Esophagus squamous epithelium (tissue), 5 donors: ENCODE measurements at regions not wholly inside any gene's neighbourhood (a gene's known extent, or its start where the extent isn't known, plus 50 kb on each side); places are given as distances from the start of the nearest gene placed in this dataset.

Experiments used
- DNase-seq: peaks from one replicate; lab custom pipeline; 2025; lab: John Stamatoyannopoulos, UW
- H3K27ac ChIP-seq, 4 donors: fragments of 200-600 bp; sonication (generic); one replicate each; pipeline ENCODE4 v1.5.1; 2016 to 2019; ENCODE audit warnings: mild to moderate bottlenecking in 1 of 4
- H3K27me3 ChIP-seq, 4 donors: fragments of 200-600 bp; sonication (generic); 1 replicate in 3 of 4; 2 replicates in 1 of 4; pipeline versions ENCODE4 v1.5.1 to v1.6.0; 2017 to 2021; ENCODE audit warnings: antibody characterized with exemption in 1 of 4
- H3K36me3 ChIP-seq, 3 donors: fragments of 200-600 bp; sonication (generic); one replicate each; pipeline ENCODE4 v1.5.1; 2016 to 2019
- H3K4me1 ChIP-seq, 3 donors: fragments of 200-600 bp; sonication (generic); one replicate each; pipeline ENCODE4 v1.5.1; 2017 to 2019
- H3K4me3 ChIP-seq, 4 donors: fragments of 200-600 bp; sonication (generic); 1 replicate in 3 of 4; 2 replicates in 1 of 4; pipeline ENCODE4 v1.5.1; 2016 to 2019; ENCODE audit warnings: mild to moderate bottlenecking in 2 of 4, moderate library complexity in 1 of 4
- H3K9me3 ChIP-seq, 3 donors: fragments of 200-600 bp; sonication (generic); one replicate each; pipeline ENCODE4 v1.5.1; 2016 to 2019
- POLR2A ChIP-seq, 4 donors: fragments of 450-650 bp; IDR thresholded peaks; one replicate each; pipeline ENCODE4 v1.6.1; 2017; ENCODE audit warnings: antibody characterized with exemption in 4 of 4, mild to moderate bottlenecking in 4 of 4, moderate library complexity in 3 of 4
- WGBS, 2 donors: methylation state at CpG; one replicate each; pipeline ENCODE4 v1.1.5; 2018; 5-methylcytosine and 5-hydroxymethylcytosine counted together
- intact Hi-C: fragments of 100-400 bp; cut with DNase I; formaldehyde crosslinking; loops from one replicate; pipeline ENCODE4 v1.15.0; 2022
- TF ChIP-seq, protein P1 (sequence below), 6 experiments: fragments of 450-650 bp in 4 of 6; fragments of 200-600 bp in 2 of 6; sonication (generic) in 2 of 6; IDR thresholded peaks; one replicate each; pipeline ENCODE4 v1.5.1; 2016 to 2019; ENCODE audit warnings: antibody characterized with exemption in 6 of 6, mild to moderate bottlenecking in 4 of 6, moderate library complexity in 4 of 6
- donor health status: DM: yes; HTN: yes; CAD: no.

DNA sequence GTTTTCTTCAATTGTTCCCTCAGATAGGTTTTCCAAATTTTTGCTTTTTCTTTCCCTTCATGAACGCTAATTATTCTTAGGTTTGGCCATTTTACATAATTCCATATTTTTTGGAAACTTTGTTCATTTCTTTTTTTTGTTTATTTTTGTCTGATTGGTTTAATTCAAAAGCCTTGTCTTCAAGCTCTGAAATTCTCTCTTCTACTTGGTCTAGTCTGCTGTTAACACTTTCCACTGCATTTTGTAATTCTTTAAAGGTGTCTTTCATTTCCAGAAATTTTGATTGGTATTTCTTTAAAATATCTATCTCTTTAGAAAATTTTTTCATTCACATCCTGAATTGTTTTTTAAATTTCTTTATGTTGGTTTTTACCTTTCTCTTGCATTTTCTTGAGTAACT lies 63.9 kb upstream of the VLDLR start:
- no peaks in the 10 kb centered on the region for H3K27me3 ChIP-seq
- no peak overlapping the region for H3K4me3 ChIP-seq
- H3K36me3 ChIP-seq, result no peaks in the 10 kb centered on the region
- no peaks in the 10 kb centered on the region for H3K9me3 ChIP-seq
- H3K27ac ChIP-seq, result no peak overlapping the region
- DNase-seq, result no peak
- 88 to 89% methylated on average over 1 of the region's 1 CpG for WGBS, 2 donors
- TF ChIP-seq, protein P1, sequence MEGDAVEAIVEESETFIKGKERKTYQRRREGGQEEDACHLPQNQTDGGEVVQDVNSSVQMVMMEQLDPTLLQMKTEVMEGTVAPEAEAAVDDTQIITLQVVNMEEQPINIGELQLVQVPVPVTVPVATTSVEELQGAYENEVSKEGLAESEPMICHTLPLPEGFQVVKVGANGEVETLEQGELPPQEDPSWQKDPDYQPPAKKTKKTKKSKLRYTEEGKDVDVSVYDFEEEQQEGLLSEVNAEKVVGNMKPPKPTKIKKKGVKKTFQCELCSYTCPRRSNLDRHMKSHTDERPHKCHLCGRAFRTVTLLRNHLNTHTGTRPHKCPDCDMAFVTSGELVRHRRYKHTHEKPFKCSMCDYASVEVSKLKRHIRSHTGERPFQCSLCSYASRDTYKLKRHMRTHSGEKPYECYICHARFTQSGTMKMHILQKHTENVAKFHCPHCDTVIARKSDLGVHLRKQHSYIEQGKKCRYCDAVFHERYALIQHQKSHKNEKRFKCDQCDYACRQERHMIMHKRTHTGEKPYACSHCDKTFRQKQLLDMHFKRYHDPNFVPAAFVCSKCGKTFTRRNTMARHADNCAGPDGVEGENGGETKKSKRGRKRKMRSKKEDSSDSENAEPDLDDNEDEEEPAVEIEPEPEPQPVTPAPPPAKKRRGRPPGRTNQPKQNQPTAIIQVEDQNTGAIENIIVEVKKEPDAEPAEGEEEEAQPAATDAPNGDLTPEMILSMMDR (IDR thresholded peaks at IDR 0.05), result no peak
- no peak for TF ChIP-seq POLR2A (IDR thresholded peaks at IDR 0.05)
- peaks cover 0 to 17% (median 6%) of the 10 kb centered on the region in 3 donors for H3K4me1 ChIP-seq
- intact Hi-C loops, result no loop called here

DNA sequence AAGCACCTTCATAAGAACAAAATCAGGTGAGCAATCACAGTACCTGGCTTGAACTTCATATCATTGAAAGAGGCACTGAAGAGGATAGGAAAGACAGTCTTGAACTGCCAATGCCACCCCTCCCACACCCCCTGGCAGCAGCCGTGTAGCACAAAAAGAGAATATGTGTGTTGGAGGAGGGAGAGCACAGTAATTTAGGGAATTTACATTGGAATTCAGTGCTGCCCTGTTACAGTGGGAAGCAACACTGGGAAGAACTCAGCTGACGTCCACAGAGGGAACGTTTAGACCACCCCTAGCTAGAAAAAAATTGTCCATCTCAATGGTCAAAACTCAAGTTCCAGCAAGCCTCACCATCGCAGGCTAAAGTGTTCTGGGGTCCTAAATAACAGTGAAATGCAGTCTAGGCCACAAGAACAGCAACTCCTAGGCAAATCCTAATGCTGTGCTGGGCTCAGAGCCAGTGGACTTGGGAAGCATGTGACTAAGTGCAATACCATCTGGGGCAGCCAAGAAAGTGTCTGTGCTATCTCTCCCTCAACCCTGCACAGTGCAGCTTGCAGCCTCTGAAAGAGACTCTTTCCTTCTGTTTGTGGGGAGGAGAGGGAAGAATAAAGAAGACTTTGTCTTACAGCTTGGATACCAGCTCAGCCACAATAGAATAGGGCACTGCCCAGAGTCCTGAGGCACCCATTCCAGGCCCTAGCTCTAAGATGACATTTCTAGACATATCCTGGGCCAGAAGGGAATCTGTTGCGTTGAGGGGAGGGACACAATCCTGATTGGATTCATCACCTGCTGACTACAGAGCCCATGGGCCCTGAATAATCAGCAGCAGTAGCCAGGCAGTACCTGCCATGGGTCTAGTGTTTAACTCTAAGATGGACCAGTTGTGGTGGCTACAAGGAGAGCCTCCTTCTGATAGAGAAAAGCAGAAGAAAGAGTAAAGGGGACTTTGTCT lies 62.1 kb upstream of the VLDLR start:
- H3K9me3 ChIP-seq, result no peaks in the 10 kb centered on the region
- WGBS, 2 donors, result 54 to 65% methylated on average over 3 to 4 of the region's 5 CpGs
- H3K27me3 ChIP-seq, result no peaks in the 10 kb centered on the region
- intact Hi-C loops, result no loop called here
- H3K27ac ChIP-seq, result peak overlapping the region in 2 of 4 donors; percentile 52 to 74
- H3K4me1 ChIP-seq, result peaks cover 0 to 17% (median 6%) of the 10 kb centered on the region in 3 donors
- no peak for DNase-seq
- no peak overlapping the region for H3K4me3 ChIP-seq
- H3K36me3 ChIP-seq, result no peaks in the 10 kb centered on the region
- TF ChIP-seq, protein P1 (IDR thresholded peaks at IDR 0.05), result no peak
- no peak for TF ChIP-seq POLR2A (IDR thresholded peaks at IDR 0.05)

DNA sequence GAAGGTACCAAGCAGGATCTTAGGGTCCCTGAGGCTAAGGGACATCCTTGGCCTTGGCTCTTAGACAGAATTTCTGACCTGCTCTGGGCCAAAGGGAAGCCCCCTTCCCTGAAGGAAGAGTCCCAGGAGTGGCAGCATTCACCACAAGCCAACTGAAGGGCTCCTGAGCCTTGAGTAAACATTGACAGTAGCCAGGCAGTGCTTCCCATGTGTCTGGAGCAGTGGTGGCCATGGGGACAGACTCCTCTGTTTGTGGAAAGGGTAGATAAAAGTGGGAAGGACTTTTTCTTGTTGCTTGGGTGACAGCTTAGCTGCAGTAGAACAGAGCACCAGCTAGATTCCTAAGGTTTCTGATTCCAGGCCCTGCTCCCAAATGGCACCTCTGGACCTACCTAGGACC lies 61.4 kb upstream of the VLDLR start:
- TF ChIP-seq, protein P1 (IDR thresholded peaks at IDR 0.05), result no peak
- no peak for TF ChIP-seq POLR2A (IDR thresholded peaks at IDR 0.05)
- peak overlapping the region in 2 of 4 donors; percentile 52 to 55 for H3K27ac ChIP-seq
- H3K36me3 ChIP-seq, result no peaks in the 10 kb centered on the region
- H3K4me3 ChIP-seq, result no peak overlapping the region
- no peak for DNase-seq
- H3K27me3 ChIP-seq, result no peaks in the 10 kb centered on the region
- intact Hi-C loops, result no loop called here
- H3K4me1 ChIP-seq, result peaks cover 0 to 17% (median 6%) of the 10 kb centered on the region in 3 donors
- no peaks in the 10 kb centered on the region for H3K9me3 ChIP-seq

DNA sequence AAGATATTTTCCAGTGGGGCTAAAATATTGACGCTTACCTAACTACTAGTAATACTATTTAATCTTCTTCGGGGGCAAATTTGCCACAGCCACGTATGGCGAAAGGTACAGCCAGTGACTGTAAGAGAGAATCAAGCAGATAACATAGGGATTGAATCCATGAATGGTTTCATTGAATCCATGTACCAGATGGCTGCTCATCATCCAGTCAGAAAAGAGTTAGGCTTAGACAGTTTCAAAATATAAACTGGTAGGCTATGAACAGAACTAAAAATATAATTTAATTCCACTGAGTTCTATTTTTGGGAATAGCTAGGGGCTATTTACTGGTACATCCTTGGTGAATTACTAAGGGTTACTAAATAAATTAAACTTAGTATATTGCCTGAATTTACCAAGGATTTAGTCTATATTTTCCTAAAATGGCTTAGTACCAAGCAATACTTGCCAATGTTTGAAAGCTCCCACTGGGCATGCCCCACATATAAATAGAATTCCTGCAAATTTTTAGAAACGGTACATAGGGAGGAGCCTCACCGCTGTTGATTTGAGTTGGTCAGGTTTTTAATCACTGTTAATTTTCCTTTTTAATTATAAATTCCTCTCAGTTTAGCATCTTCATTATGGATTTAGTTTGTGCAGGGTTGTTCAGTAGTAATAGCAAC lies 55.8 kb upstream of the VLDLR start:
- 86 to 91% methylated on average over 6 of the region's 6 CpGs for WGBS, 2 donors
- Histone ChIP-seq H3K4me3 (no peak overlapping the region), H3K27me3 (no peaks in the 10 kb centered on the region), H3K27ac (no peak overlapping the region), H3K36me3 (no peaks in the 10 kb centered on the region), H3K9me3 (no peaks in the 10 kb centered on the region), H3K4me1 (peaks cover 0 to 3% (median 3%) of the 10 kb centered on the region in 3 donors)
- no peak for DNase-seq
- no peak for TF ChIP-seq POLR2A (IDR thresholded peaks at IDR 0.05)
- TF ChIP-seq, protein P1 (IDR thresholded peaks at IDR 0.05), result no peak
- intact Hi-C loops, result no loop called here

DNA sequence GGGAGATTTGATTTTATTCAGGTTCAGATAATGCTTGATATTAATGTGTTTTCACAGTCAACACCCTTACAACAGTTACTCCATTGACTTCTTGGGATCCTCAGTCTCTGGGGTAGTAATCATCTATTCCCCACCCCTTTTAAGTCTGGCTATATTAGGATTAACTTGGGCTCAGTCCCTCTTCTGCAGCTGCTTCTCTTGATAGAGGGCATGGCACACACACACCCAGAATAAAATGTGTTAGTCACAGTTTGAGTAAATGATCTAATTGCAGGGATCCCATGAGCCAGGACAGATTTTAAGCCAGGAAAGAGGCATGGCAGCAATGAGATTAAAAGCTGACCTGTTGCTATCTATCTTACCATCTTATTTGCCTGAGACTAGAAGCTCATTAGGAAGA lies 53.7 kb upstream of the VLDLR start:
- TF ChIP-seq POLR2A (IDR thresholded peaks at IDR 0.05), result no peak
- TF ChIP-seq, protein P1 (IDR thresholded peaks at IDR 0.05), result no peak
- Histone ChIP-seq H3K9me3 (no peaks in the 10 kb centered on the region), H3K27me3 (no peaks in the 10 kb centered on the region), H3K4me3 (no peak overlapping the region), H3K27ac (no peak overlapping the region), H3K4me1 (peaks cover 3 to 12% (median 7%) of the 10 kb centered on the region in 3 donors), H3K36me3 (no peaks in the 10 kb centered on the region)
- no peak for DNase-seq
- intact Hi-C loops, result no loop called here
